Mesothelial cell of epicardium (in vitro differentiated cells): ENCODE measurements at regions not wholly inside any gene's neighbourhood (a gene's known extent, or its start where the extent isn't known, plus 50 kb on each side); places are given as distances from the start of the nearest gene placed in this dataset.

Experiments
- DNase-seq, 2 experiments: peaks; one replicate each; pipeline ENCODE4 v3.0.0; 2021; ENCODE audit warnings: low spot score in 2 of 2; ENCODE audit not compliant: unreplicated experiment in 2 of 2
- H3K27ac Mint-ChIP-seq: 2 replicates; pipeline ENCODE4 v1.8.0; 2021; ENCODE audit warnings: mixed read lengths
- H3K27me3 Mint-ChIP-seq: 2 replicates; pipeline ENCODE4 v1.8.0; 2021; ENCODE audit warnings: low read depth, mixed read lengths
- H3K36me3 Mint-ChIP-seq: 2 replicates; pipeline ENCODE4 v1.8.0; 2021; ENCODE audit warnings: mixed read lengths
- H3K4me1 Mint-ChIP-seq: 2 replicates; pipeline ENCODE4 v1.8.0; 2021; ENCODE audit warnings: mixed read lengths
- H3K4me3 Mint-ChIP-seq: 2 replicates; pipeline ENCODE4 v1.8.0; 2021; ENCODE audit warnings: mild to moderate bottlenecking, moderate library complexity, mixed read lengths
- H3K9me3 Mint-ChIP-seq: 2 replicates; pipeline ENCODE4 v1.8.0; 2021; ENCODE audit warnings: mixed read lengths
- CTCF ChIP-seq: fragments of 200-600 bp; sonication (generic); IDR thresholded peaks from one replicate; pipeline ENCODE4 v1.5.0; 2021; ENCODE audit warnings: antibody characterized with exemption; ENCODE audit not compliant: unreplicated experiment

- H3K27ac Mint-ChIP-seq, result no peak overlapping the region
- H3K27me3 Mint-ChIP-seq, result no peaks in the 10 kb centered on the region
- no peak overlapping the region for H3K4me3 Mint-ChIP-seq
- no peak for TF ChIP-seq CTCF
- peaks cover 3% of the 10 kb centered on the region for H3K4me1 Mint-ChIP-seq
- no peaks in the 10 kb centered on the region for H3K36me3 Mint-ChIP-seq
- peaks cover 38% of the 10 kb centered on the region for H3K9me3 Mint-ChIP-seq
- DNase-seq, result no peak
These were observed 443.8 kb downstream of the MID1IP1 start for GRCh38 chrX:39245024-39245423.

- no peak for DNase-seq
- no peak overlapping the region for H3K4me3 Mint-ChIP-seq
- peaks cover 46% of the 10 kb centered on the region for H3K9me3 Mint-ChIP-seq
- peaks cover 3% of the 10 kb centered on the region for H3K4me1 Mint-ChIP-seq
- H3K27ac Mint-ChIP-seq, result no peak overlapping the region
- TF ChIP-seq CTCF, result no peak
- no peaks in the 10 kb centered on the region for H3K27me3 Mint-ChIP-seq
- H3K36me3 Mint-ChIP-seq, result no peaks in the 10 kb centered on the region
These were observed 446.3 kb downstream of the MID1IP1 start for GRCh38 chrX:39247536-39247935.

GRCh38 chrX:39248330-39248729, 447.1 kb downstream of the MID1IP1 start:
- Mint-ChIP-seq H3K4me3 (no peak overlapping the region), H3K36me3 (no peaks in the 10 kb centered on the region), H3K27ac (no peak overlapping the region), H3K4me1 (peaks cover 3% of the 10 kb centered on the region), H3K27me3 (no peaks in the 10 kb centered on the region), H3K9me3 (peaks cover 51% of the 10 kb centered on the region)
- no peak for TF ChIP-seq CTCF
- DNase-seq, result no peak

DNA sequence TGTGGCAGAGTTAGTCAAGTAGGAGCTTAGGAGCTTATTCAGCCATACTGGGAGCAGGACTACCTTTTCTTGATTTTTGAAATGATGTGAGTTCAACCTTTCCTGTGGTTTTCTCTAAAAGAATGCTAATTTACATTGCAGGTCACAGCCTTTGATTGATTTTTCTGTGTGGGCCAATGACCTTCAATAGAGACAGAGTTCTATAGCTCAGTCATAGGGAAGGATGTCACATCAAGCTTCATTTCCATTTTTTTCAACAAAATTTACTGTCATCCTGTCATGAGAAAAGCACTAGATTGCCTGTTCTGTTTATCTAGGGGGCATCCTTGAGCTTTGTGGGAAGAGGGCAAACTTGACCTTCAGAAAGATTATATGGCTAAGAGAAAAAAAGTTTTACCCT, 448.7 kb downstream of the MID1IP1 start:
- no peak for DNase-seq
- TF ChIP-seq CTCF, result no peak
- Mint-ChIP-seq H3K27ac (no peak overlapping the region), H3K36me3 (no peaks in the 10 kb centered on the region), H3K4me1 (peaks cover 1% of the 10 kb centered on the region), H3K27me3 (no peaks in the 10 kb centered on the region), H3K9me3 (peaks cover 50% of the 10 kb centered on the region), H3K4me3 (no peak overlapping the region)

DNA sequence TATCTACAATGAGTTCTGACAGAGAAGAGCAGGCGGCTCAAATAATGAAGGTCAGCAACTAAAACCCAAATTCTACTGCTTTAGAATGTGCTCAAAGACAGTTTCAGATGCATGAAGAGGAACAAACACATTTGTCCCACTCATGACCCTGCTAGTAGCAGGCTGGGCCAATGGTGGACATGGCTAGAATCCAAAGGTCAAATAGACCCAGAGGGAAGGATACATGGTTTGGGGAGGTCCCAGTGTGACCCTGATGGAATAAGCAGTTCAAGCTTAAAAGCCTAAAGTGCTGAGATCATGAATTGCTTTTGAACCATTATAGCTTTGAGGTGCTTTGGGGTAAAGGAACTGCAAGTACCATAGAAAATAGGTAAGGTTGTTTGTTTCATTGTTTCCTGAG, 450.7 kb downstream of the MID1IP1 start:
- H3K36me3 Mint-ChIP-seq, result no peaks in the 10 kb centered on the region
- H3K9me3 Mint-ChIP-seq, result peaks cover 47% of the 10 kb centered on the region
- no peak for DNase-seq
- H3K27ac Mint-ChIP-seq, result no peak overlapping the region
- H3K27me3 Mint-ChIP-seq, result no peaks in the 10 kb centered on the region
- no peak for TF ChIP-seq CTCF
- H3K4me3 Mint-ChIP-seq, result no peak overlapping the region
- H3K4me1 Mint-ChIP-seq, result no peaks in the 10 kb centered on the region

GRCh38 chrX:39253551-39253950, 452.3 kb downstream of the MID1IP1 start:
- DNase-seq, result no peak
- no peak for TF ChIP-seq CTCF
- no peak overlapping the region for H3K27ac Mint-ChIP-seq
- H3K36me3 Mint-ChIP-seq, result no peaks in the 10 kb centered on the region
- H3K9me3 Mint-ChIP-seq, result peaks cover 41% of the 10 kb centered on the region
- no peaks in the 10 kb centered on the region for H3K4me1 Mint-ChIP-seq
- H3K4me3 Mint-ChIP-seq, result no peak overlapping the region
- no peaks in the 10 kb centered on the region for H3K27me3 Mint-ChIP-seq
